HEK293T (cell line): ENCODE measurements at regions not wholly inside any gene's neighbourhood (a gene's known extent, or its start where the extent isn't known, plus 50 kb on each side); places are given as distances from the start of the nearest gene placed in this dataset.
"Not testable (repeated sequence)": the region's sequence is repeated elsewhere in the genome, so short reads cannot be mapped to it uniquely, and the experiment has no call there.

ENCODE experiments used
- CTCF ChIA-PET: fragments of 350-600 bp; formaldehyde crosslinking; extraction: SDS; loops from one replicate; lab custom pipeline; 2021; ENCODE audit warnings: antibody characterized with exemption, inconsistent platforms; lab: Yijun Ruan, JAX
- POLR2A ChIA-PET: fragments of 350-600 bp; formaldehyde crosslinking; extraction: SDS; loops from one replicate; lab custom pipeline; 2020; ENCODE audit warnings: antibody characterized with exemption, inconsistent platforms; lab: Yijun Ruan, JAX
- DNase-seq: peaks from one replicate; pipeline ENCODE4 v3.0.0; 2012; ENCODE audit warnings: mixed read lengths; ENCODE audit errors: extremely low spot score
- ARNT ChIP-seq: fragments of 450-650 bp; IDR thresholded peaks from 2 replicates; pipeline ENCODE4 v1.6.1; 2017; ENCODE audit warnings: mild to moderate bottlenecking
- BHLHE40 ChIP-seq: fragments of 450-650 bp; IDR thresholded peaks from 2 replicates; pipeline ENCODE4 v1.6.1; 2016; ENCODE audit warnings: mild to moderate bottlenecking, moderate library complexity, borderline replicate concordance
- CTBP1 ChIP-seq: fragments of 450-650 bp; IDR thresholded peaks from 2 replicates; pipeline ENCODE4 v1.6.1; 2016; ENCODE audit warnings: borderline replicate concordance
- ELF4 ChIP-seq: fragments of 450-650 bp; IDR thresholded peaks from 2 replicates; pipeline ENCODE4 v1.6.1; 2017; ENCODE audit warnings: antibody characterized with exemption
- FOXA1 ChIP-seq: fragments of 450-650 bp; IDR thresholded peaks from 2 replicates; pipeline ENCODE4 v1.6.1; 2016; ENCODE audit warnings: mild to moderate bottlenecking
- FOXK2 ChIP-seq: fragments of 450-650 bp; IDR thresholded peaks from 2 replicates; pipeline ENCODE4 v1.6.1; 2016; ENCODE audit warnings: mild to moderate bottlenecking
- FOXM1 ChIP-seq: fragments of 450-650 bp; IDR thresholded peaks from 2 replicates; pipeline ENCODE4 v1.6.1; 2017; ENCODE audit warnings: mild to moderate bottlenecking, borderline replicate concordance
- HDGF ChIP-seq: fragments of 450-650 bp; IDR thresholded peaks from 2 replicates; pipeline ENCODE4 v1.6.1; 2017; ENCODE audit warnings: antibody characterized with exemption, borderline replicate concordance
- L3MBTL2 ChIP-seq: fragments of 450-650 bp; conservative IDR thresholded peaks from 2 replicates; pipeline ENCODE4 v1.6.1; 2016; ENCODE audit warnings: mild to moderate bottlenecking
- LEF1 ChIP-seq: fragments of 450-650 bp; IDR thresholded peaks from 2 replicates; pipeline ENCODE4 v1.6.1; 2017; ENCODE audit warnings: mild to moderate bottlenecking, borderline replicate concordance
- NFRKB ChIP-seq: fragments of 450-650 bp; IDR thresholded peaks from 2 replicates; pipeline ENCODE4 v1.6.1; 2016; ENCODE audit warnings: mild to moderate bottlenecking, moderate library complexity
- SP1 ChIP-seq: fragments of 450-650 bp; IDR thresholded peaks from 2 replicates; pipeline ENCODE4 v1.6.1; 2017
- SUZ12 ChIP-seq: fragments of 450-650 bp; IDR thresholded peaks from 2 replicates; pipeline ENCODE4 v1.6.1; 2016; ENCODE audit warnings: mild to moderate bottlenecking
- TARDBP ChIP-seq: fragments of 450-650 bp; IDR thresholded peaks from 2 replicates; pipeline ENCODE4 v1.6.1; 2016
- ZNF384 ChIP-seq: fragments of 450-650 bp; IDR thresholded peaks from 2 replicates; pipeline ENCODE4 v1.6.1; 2016
- TF ChIP-seq, protein P1 (sequence below): fragments of 450-650 bp; IDR thresholded peaks from 2 replicates; pipeline ENCODE4 v1.6.1; 2016

DNA sequence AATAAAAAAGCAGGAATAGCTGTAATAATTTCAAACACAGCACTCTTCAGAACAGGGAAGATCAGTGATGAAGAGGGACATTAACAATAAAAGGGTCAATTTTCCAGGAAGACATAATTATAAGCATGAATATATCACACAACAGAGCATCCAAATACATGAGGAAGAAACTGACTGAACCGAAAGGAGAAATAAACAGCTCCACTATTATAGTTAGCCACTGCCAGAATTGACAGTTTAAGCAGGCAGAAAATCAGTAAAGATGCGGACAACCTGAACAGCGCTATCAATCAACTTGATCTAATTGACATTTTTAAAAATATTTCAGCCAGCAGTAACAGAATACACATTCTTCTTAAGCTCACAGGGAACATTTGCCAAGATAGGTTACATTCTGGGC, 89.1 kb downstream of the MED10 start:
- TF ChIP-seq HDGF: no peak
- TF ChIP-seq ARNT: no peak
- TF ChIP-seq, protein P1, sequence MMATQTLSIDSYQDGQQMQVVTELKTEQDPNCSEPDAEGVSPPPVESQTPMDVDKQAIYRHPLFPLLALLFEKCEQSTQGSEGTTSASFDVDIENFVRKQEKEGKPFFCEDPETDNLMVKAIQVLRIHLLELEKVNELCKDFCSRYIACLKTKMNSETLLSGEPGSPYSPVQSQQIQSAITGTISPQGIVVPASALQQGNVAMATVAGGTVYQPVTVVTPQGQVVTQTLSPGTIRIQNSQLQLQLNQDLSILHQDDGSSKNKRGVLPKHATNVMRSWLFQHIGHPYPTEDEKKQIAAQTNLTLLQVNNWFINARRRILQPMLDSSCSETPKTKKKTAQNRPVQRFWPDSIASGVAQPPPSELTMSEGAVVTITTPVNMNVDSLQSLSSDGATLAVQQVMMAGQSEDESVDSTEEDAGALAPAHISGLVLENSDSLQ: no peak
- TF ChIP-seq SP1: no peak
- TF ChIP-seq ELF4: no peak
- no peak for TF ChIP-seq ZNF384
- TF ChIP-seq LEF1: no peak
- TF ChIP-seq NFRKB: no peak
- TF ChIP-seq L3MBTL2: no peak
- no peak for TF ChIP-seq FOXM1
- TF ChIP-seq TARDBP: no peak
- TF ChIP-seq SUZ12: no peak
- TF ChIP-seq CTBP1: no peak
- no peak for TF ChIP-seq BHLHE40
- no peak for TF ChIP-seq FOXA1
- no peak for TF ChIP-seq FOXK2

DNA sequence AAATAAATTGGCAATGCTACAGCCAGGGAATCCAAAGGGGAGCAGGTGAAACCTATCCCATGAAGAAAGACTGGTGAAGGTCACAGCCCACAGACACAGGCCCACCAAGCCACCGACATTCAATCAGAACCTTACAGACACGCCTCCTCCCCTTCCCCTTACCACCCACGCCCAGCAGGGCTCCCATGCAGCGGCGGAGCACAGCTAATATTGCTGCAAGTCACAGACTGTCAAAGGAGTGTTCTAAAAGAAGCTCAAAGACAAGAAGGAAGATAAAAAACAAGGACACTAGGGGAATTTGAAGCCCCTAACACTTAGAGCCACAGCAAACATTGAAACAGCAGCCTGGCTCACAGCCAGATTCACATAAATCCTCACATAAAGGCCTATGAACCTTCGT, 91.2 kb downstream of the MED10 start:
- ChIA-PET CTCF (interaction anchor here (0.7 kb wide), 1 partner anchor 16 kb away, joined by 3 read pairs; no protein-coding TSS in a partner anchor), POLR2A (no interaction called here)
- no peak for DNase-seq
- no peak for TF ChIP-seq SUZ12
- no peak for TF ChIP-seq L3MBTL2
- no peak for TF ChIP-seq ELF4
- TF ChIP-seq FOXK2: no peak
- TF ChIP-seq TARDBP: no peak
- TF ChIP-seq, protein P1: no peak
- TF ChIP-seq CTBP1: no peak
- no peak for TF ChIP-seq LEF1
- no peak for TF ChIP-seq FOXM1
- TF ChIP-seq FOXA1: no peak
- TF ChIP-seq BHLHE40: no peak
- TF ChIP-seq SP1: no peak
- TF ChIP-seq HDGF: no peak
- TF ChIP-seq ZNF384: no peak
- TF ChIP-seq NFRKB: no peak
- TF ChIP-seq ARNT: no peak

More for the DNA sequence above, 89.1 kb downstream of the MED10 start:
- CTCF ChIA-PET: interaction anchor here (0.6 kb wide), 1 partner anchor 787 kb away, joined by 4 read pairs; no protein-coding TSS in a partner anchor
- no peak for DNase-seq
- POLR2A ChIA-PET: no interaction called here

DNA sequence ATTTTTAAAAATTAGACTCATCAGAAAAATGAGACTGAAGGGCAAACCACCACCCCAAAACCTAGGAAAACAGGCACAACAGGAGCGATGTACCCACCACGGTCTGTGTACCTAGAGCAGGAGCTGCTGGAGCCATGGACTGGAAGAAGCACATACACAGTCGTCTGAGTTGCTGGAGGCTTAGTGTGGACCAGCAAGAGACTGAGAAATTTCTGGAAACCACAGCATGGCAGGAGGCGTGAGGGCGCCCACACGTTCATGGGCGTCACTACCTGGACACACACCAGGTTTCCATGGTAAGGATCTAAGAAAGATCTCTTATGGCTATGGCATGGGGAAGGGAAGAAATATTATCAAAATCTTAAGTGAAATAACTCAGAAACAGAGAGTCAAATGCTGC, 91.9 kb downstream of the MED10 start:
- DNase-seq: no peak
- TF ChIP-seq BHLHE40 (no peak), CTBP1 (no peak), FOXM1 (no peak), HDGF (no peak), FOXA1 (no peak), SUZ12 (no peak), TARDBP (no peak), ELF4 (no peak), SP1 (no peak)
- TF ChIP-seq, protein P1: no peak
- ChIA-PET CTCF (no interaction called here), POLR2A (no interaction called here)

DNA sequence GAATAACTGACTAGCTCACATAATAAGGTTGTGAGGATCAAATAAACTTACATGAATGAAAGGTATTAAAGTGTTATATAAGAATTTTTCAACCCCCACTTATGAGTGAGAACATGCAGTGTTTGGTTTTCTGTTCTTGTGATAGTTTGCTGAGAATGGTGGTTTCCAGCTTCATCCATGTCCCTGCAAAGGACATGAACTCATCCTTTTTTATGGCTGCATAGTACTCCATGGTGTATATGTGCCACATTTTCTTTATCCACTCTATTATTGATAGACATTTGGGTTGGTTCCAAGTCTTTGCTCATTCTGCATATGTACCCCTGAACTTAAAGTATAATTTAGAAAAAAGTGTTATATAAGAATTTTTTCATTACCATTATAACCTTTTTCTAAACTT, 93.9 kb downstream of the MED10 start:
- POLR2A ChIA-PET, DNase-seq: not testable (repeated sequence)
- CTCF ChIA-PET: interaction anchor here (0.8 kb wide), 1 partner anchor 17 kb away, joined by 3 read pairs; no protein-coding TSS in a partner anchor

DNA sequence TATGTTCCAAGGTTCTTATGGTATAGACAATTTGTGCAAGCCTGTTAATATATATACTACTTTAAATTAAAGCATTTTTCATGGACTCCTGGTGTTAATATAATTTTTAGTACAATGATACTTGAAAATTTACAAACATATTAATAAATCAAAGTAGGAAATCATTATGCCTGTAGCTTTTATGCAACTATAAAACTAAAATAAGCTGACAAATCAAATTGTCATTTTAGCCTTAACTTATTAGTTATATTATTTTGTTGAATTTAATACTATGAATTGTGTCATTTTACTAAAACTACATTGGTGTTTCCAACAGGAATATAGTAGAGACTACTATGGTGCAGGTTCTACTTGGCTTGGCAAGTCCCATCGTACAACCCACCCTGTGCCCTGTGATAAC, 96.0 kb downstream of the MED10 start:
- TF ChIP-seq FOXA1 (no peak), FOXM1 (no peak), SUZ12 (no peak)
- CTCF ChIA-PET: no interaction called here
- POLR2A ChIA-PET: no interaction called here
- no peak for DNase-seq

DNA sequence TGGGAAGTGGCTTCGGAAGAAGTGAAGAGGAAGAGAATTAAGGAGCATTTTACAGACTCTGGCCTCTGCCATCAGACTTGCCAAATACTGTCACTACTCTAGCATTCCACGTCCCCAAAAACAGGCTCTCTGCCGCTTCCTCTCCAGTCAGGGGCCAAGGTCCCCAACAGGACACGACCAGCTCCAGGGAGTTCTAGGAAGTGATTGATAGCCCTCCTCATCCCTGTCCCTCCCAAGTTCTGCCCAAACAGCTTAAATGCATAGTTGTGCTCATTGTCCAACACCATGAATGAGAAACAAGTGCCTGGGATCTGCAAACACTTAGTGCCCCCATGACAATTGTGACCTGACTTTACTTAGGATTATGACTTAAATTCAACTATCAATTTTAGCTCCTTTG, 96.5 kb downstream of the MED10 start:
- DNase-seq: no peak
- CTCF ChIA-PET: no interaction called here
- POLR2A ChIA-PET: no interaction called here
- TF ChIP-seq L3MBTL2 (no peak), BHLHE40 (no peak), FOXM1 (no peak), ELF4 (no peak), CTBP1 (no peak), FOXK2 (no peak), ARNT (no peak), NFRKB (no peak), FOXA1 (no peak), HDGF (no peak), LEF1 (no peak), TARDBP (no peak), SP1 (no peak), SUZ12 (no peak), ZNF384 (no peak)
- TF ChIP-seq, protein P1: no peak
